ENCODE measurements at regions not wholly inside any gene's neighbourhood (a gene's known extent, or its start where the extent isn't known, plus 50 kb on each side); places are given as distances from the start of the nearest gene placed in this dataset.
"Not testable (repeated sequence)": the region's sequence is repeated elsewhere in the genome, so short reads cannot be mapped to it uniquely, and the experiment has no call there.

DNA sequence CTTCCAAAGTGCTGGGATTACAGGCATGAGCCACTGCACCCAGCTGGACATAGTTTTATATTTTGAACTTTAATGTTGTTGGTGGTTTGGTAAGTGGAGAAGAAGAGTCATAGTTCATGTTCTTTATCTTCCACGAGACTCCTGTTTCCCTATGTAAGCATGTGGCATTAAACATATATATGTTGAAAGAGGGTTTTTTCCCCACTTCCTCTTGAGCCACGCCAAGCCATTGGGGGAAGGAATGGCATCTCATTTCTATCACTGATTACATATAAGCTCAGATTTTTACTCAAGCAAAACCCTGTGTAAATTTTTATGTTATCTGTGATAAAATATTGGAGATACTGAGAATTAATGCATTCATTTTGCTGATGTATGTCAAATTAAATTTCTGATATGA lies 300.4 kb downstream of the PHF14 start:
- no peaks in the 10 kb centered on the region for H3K4me1 ChIP-seq
- ATAC-seq (no peak), DNase-seq (no peak)
- no peaks in the 10 kb centered on the region for H3K36me3 ChIP-seq
- no peak overlapping the region for H3K4me3 ChIP-seq
- in situ Hi-C loops (cut with MboI; ENCODE audit: low sequenced_read_pairs in 4 of 4): no loop called here
- TF ChIP-seq, protein P1, sequence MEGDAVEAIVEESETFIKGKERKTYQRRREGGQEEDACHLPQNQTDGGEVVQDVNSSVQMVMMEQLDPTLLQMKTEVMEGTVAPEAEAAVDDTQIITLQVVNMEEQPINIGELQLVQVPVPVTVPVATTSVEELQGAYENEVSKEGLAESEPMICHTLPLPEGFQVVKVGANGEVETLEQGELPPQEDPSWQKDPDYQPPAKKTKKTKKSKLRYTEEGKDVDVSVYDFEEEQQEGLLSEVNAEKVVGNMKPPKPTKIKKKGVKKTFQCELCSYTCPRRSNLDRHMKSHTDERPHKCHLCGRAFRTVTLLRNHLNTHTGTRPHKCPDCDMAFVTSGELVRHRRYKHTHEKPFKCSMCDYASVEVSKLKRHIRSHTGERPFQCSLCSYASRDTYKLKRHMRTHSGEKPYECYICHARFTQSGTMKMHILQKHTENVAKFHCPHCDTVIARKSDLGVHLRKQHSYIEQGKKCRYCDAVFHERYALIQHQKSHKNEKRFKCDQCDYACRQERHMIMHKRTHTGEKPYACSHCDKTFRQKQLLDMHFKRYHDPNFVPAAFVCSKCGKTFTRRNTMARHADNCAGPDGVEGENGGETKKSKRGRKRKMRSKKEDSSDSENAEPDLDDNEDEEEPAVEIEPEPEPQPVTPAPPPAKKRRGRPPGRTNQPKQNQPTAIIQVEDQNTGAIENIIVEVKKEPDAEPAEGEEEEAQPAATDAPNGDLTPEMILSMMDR (IDR thresholded peaks at IDR 0.05 in 4 of 5, conservative IDR thresholded peaks at IDR 0.05 in 1 of 5): no peak
- no peak for TF ChIP-seq POLR2A (IDR thresholded peaks at IDR 0.05)
- intact Hi-C loops (cut with DNase I; ENCODE audit: low total_unique reads): no loop called here
- H3K27ac ChIP-seq: no peak overlapping the region
- no peaks in the 10 kb centered on the region for H3K27me3 ChIP-seq
- H3K9me3 ChIP-seq: no peaks in the 10 kb centered on the region

DNA sequence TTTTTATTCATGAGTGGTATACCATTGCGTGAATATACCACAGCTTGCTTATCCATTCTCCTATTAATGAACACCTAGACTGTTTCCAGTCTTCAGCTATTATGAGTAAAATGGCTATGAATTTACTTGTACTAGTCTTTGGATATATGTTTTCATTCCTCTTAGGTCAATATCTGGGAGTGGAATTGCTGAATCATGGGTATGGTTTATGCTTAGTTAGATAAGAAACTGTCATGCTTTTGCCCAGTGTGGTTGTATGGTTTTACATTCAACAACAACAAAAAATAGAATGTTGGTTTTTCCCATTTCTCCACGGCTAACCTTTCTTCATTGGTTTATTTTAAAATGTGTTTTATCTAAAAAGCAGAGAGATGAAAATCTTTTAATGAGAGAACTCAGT lies 308.3 kb downstream of the PHF14 start:
- DNase-seq (no peak), ATAC-seq (no peak)
- Histone ChIP-seq H3K36me3 (no peaks in the 10 kb centered on the region), H3K4me1 (no peaks in the 10 kb centered on the region), H3K4me3 (no peak overlapping the region), H3K27me3 (no peaks in the 10 kb centered on the region), H3K27ac (no peak overlapping the region), H3K9me3 (no peaks in the 10 kb centered on the region)
- intact Hi-C loops (cut with DNase I; ENCODE audit: low total_unique reads) (no loop called here), in situ Hi-C loops (cut with MboI; ENCODE audit: low sequenced_read_pairs in 4 of 4) (no loop called here)
- no peak for TF ChIP-seq POLR2A (IDR thresholded peaks at IDR 0.05)
- TF ChIP-seq, protein P1 (IDR thresholded peaks at IDR 0.05 in 4 of 5, conservative IDR thresholded peaks at IDR 0.05 in 1 of 5): no peak

DNA sequence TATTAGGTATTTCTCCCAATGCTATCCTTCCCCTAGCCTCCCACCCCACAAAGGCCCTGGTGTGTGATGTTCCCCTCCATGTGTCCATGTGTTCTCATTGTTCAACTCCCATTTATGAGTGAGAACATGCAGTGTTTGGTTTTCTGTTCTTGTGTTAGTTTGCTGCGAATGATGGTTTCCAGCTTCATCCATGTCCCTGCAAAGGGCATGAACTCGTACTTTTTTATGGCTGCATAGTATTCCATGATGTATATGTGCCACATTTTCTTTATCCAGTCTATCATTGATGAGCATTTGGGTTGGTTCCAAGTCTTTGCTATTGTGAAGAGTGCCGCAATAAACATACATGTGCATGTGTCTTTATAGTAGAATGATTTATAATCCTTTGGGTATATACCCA lies 309.9 kb downstream of the PHF14 start:
- intact Hi-C loops (cut with DNase I; ENCODE audit: low total_unique reads); H3K9me3 ChIP-seq; in situ Hi-C loops (cut with MboI; ENCODE audit: low sequenced_read_pairs in 4 of 4); H3K27me3 ChIP-seq; ATAC-seq; DNase-seq; H3K4me1 ChIP-seq; H3K4me3 ChIP-seq; H3K36me3 ChIP-seq; H3K27ac ChIP-seq: not testable (repeated sequence)

DNA sequence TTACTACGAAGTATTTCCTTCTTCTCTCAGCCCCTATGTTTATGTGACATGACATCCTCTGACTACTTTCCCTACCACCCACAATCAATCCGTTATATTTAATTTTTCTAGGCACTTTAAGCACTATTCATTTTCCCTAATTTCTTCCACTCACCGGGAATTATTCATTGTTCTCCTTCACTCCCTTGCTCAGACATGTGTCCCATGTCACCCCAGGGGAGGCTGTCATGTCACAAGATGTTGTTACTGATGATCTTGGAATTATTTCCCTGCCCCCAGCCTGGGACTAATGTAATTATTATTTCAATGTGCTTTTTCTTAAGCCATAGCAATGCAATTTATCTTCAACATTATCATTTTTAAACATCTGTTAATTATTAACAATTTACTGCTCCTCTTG lies 317.2 kb downstream of the PHF14 start:
- Histone ChIP-seq H3K4me1 (no peaks in the 10 kb centered on the region), H3K4me3 (no peak overlapping the region), H3K9me3 (no peaks in the 10 kb centered on the region), H3K27me3 (no peaks in the 10 kb centered on the region), H3K36me3 (no peaks in the 10 kb centered on the region), H3K27ac (no peak overlapping the region)
- in situ Hi-C loops (cut with MboI; ENCODE audit: low sequenced_read_pairs in 4 of 4) (no loop called here), intact Hi-C loops (cut with DNase I; ENCODE audit: low total_unique reads) (no loop called here)
- TF ChIP-seq, protein P1 (IDR thresholded peaks at IDR 0.05 in 4 of 5, conservative IDR thresholded peaks at IDR 0.05 in 1 of 5): no peak
- TF ChIP-seq POLR2A (IDR thresholded peaks at IDR 0.05): no peak
- DNase-seq (no peak), ATAC-seq (no peak)

DNA sequence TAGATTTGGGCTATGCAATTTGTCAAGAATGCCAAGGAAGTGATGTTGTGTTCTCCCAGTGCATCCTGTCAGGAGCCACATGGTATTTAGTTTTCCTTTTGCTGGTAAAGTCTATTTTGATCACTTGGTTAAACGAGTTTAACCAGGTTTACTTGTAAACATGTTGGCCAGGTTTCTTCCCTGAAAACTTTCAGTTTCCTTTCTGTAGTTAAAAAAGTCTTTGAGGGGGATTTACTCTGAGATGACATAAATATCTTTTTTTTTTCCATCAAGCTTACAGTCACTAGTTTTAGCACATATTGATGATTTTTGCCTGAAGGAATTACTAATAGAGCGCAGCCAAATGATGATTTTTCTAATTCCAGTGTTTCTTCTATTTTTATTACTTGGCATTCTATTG lies 320.5 kb downstream of the PHF14 start:
- in situ Hi-C loops (cut with MboI; ENCODE audit: low sequenced_read_pairs in 4 of 4) (no loop called here), intact Hi-C loops (cut with DNase I; ENCODE audit: low total_unique reads) (no loop called here)
- DNase-seq: no peak
- Histone ChIP-seq H3K4me3 (no peak overlapping the region), H3K27ac (no peak overlapping the region), H3K4me1 (no peaks in the 10 kb centered on the region), H3K27me3 (no peaks in the 10 kb centered on the region), H3K36me3 (no peaks in the 10 kb centered on the region), H3K9me3 (no peaks in the 10 kb centered on the region)
- no peak for ATAC-seq
- no peak for TF ChIP-seq POLR2A (IDR thresholded peaks at IDR 0.05)
- TF ChIP-seq, protein P1 (IDR thresholded peaks at IDR 0.05 in 4 of 5, conservative IDR thresholded peaks at IDR 0.05 in 1 of 5): no peak
